Transverse colon (tissue), 4 donors: ENCODE measurements at regions not wholly inside any gene's neighbourhood (a gene's known extent, or its start where the extent isn't known, plus 50 kb on each side); places are given as distances from the start of the nearest gene placed in this dataset.

Source experiments
- EP300 ChIP-seq: sonication (generic); formaldehyde crosslinking; IDR thresholded peaks from one replicate; pipeline ENCODE4 v1.6.1; 2017; ENCODE audit warnings: antibody characterized with exemption, low read depth
- POLR2A ChIP-seq: fragments of 450-650 bp; IDR thresholded peaks from one replicate; pipeline ENCODE4 v1.6.1; 2016; ENCODE audit warnings: antibody characterized with exemption, mild to moderate bottlenecking, moderate library complexity
- POLR2AphosphoS5 ChIP-seq, 3 donors: sonication (generic); formaldehyde crosslinking; IDR thresholded peaks; one replicate each; pipeline ENCODE4 v1.6.1; 2016; ENCODE audit warnings: antibody characterized with exemption in 3 of 3
- TF ChIP-seq, protein P1 (sequence below), 5 experiments: fragments of 200-600 bp in 3 of 5; fragments of 450-650 bp in 2 of 5; sonication (generic) in 3 of 5; IDR thresholded peaks; 1 replicate in 2 of 5; 2 replicates in 3 of 5; pipeline ENCODE4 v1.5.1; 2016 to 2017; ENCODE audit warnings: antibody characterized with exemption in 5 of 5, inconsistent platforms in 3 of 5, mild to moderate bottlenecking in 2 of 5, moderate library complexity in 1 of 5

DNA sequence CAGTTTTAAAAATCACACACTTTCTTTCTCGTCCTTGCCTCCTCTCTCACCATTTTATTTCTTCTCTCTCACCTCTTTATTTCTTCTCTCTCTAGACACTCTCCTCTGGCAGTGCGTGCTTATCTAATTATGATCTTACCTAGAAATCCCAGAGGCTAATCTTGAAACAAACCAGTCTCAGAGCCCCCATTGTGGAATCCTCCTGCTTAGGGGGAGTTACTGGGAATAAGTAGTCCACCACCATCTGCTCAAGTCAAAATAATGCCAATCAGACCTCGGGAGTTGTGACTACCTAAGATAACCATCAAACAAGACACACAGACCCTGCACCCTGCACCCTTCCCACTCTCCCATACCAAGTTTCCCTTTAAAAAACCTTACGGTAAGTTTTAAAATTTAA, 256.9 kb downstream of the POM121L12 start:
- TF ChIP-seq, protein P1, sequence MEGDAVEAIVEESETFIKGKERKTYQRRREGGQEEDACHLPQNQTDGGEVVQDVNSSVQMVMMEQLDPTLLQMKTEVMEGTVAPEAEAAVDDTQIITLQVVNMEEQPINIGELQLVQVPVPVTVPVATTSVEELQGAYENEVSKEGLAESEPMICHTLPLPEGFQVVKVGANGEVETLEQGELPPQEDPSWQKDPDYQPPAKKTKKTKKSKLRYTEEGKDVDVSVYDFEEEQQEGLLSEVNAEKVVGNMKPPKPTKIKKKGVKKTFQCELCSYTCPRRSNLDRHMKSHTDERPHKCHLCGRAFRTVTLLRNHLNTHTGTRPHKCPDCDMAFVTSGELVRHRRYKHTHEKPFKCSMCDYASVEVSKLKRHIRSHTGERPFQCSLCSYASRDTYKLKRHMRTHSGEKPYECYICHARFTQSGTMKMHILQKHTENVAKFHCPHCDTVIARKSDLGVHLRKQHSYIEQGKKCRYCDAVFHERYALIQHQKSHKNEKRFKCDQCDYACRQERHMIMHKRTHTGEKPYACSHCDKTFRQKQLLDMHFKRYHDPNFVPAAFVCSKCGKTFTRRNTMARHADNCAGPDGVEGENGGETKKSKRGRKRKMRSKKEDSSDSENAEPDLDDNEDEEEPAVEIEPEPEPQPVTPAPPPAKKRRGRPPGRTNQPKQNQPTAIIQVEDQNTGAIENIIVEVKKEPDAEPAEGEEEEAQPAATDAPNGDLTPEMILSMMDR (IDR thresholded peaks at IDR 0.05) = no peak
- TF ChIP-seq POLR2A (no peak), EP300 (no peak), POLR2AphosphoS5 (IDR thresholded peaks at IDR 0.05) (no peak)
